HepG2 (cell line): ENCODE measurements at regions not wholly inside any gene's neighbourhood (a gene's known extent, or its start where the extent isn't known, plus 50 kb on each side); places are given as distances from the start of the nearest gene placed in this dataset.

Source experiments
- ATAC-seq: fragments of 200-7000 bp; cut with Tn5 transposase; 3 replicates; pipeline ENCODE4 v1.9.1; 2020; ENCODE audit warnings: mild to moderate bottlenecking, moderate library complexity
- BruUV-seq: library from RNA; stranded (reverse); fragments of 400-500 nt; replicated peaks from 2 replicates; lab custom pipeline; 2021; lab: Mats Ljungman, UMichigan
- CTCF ChIA-PET: fragments of 300-600 bp; formaldehyde crosslinking; extraction: SDS; loops from one replicate; lab custom pipeline; 2021; ENCODE audit warnings: low total read pairs, inconsistent platforms, low intra/inter-chr PET ratio; lab: Yijun Ruan, JAX
- POLR2A ChIA-PET: fragments of 350-600 bp; sonication (Branson Sonifier 250); formaldehyde crosslinking; loops from one replicate; lab custom pipeline; 2020; ENCODE audit warnings: antibody characterized with exemption, inconsistent platforms; lab: Yijun Ruan, JAX
- DNase-seq: peaks from one replicate; pipeline ENCODE4 v3.0.0-alpha.2; 2015; ENCODE audit warnings: low spot score
- FAIRE-seq: peaks from 3 replicates; lab custom pipeline; 2011; peaks lifted over from hg19 to GRCh38; lab: Jason Lieb, UNC
- H2AFZ ChIP-seq: one replicate; pipeline ENCODE4 v1.6.1; 2011; ENCODE audit warnings: low read length, inconsistent platforms
- H3K27ac ChIP-seq: fragments of 300-600 bp; 3 replicates; pipeline ENCODE4 v1.8.0; 2011; ENCODE audit warnings: mixed run types, mild to moderate bottlenecking, mixed read lengths, low read length, inconsistent platforms; ENCODE audit not compliant: insufficient read depth; ENCODE audit errors: extremely low read length
- H3K27me3 ChIP-seq, 2 experiments: fragments of 200-600 bp in 1 of 2; 2 replicates in 1 of 2; 3 replicates in 1 of 2; pipeline versions ENCODE4 v1.6.0 to v1.8.0; 2011; ENCODE audit warnings: low read length in 2 of 2, mild to moderate bottlenecking in 2 of 2, moderate library complexity in 2 of 2, inconsistent platforms in 1 of 2; ENCODE audit not compliant: insufficient read depth in 2 of 2, control insufficient read depth in 1 of 2
- H3K36me3 ChIP-seq, 2 experiments: fragments of 200-600 bp in 1 of 2; replicated peaks in 1 of 2; 2 replicates in 1 of 2; 3 replicates in 1 of 2; pipeline versions ENCODE4 v1.5.1 to v1.8.0; 2011; ENCODE audit warnings: low read length in 2 of 2, inconsistent platforms in 1 of 2; ENCODE audit not compliant: insufficient read depth in 2 of 2, control insufficient read depth in 1 of 2
- H3K4me1 ChIP-seq: 2 replicates; pipeline ENCODE4 v1.5.1; 2012; ENCODE audit warnings: low read length, inconsistent platforms; ENCODE audit not compliant: insufficient read depth
- H3K4me2 ChIP-seq: 2 replicates; pipeline ENCODE4 v1.6.0; 2011; ENCODE audit warnings: low read depth, low read length, inconsistent platforms
- H3K4me3 ChIP-seq, 3 experiments: fragments of 200-600 bp in 1 of 3; sonication (generic), shearing (Covaris generic) in 1 of 3; replicated peaks in 1 of 3; 2 replicates each; pipeline ENCODE4 v1.5.1; 2011 to 2016; ENCODE audit warnings: low read length in 3 of 3, inconsistent platforms in 2 of 3, low read depth in 2 of 3, mild to moderate bottlenecking in 2 of 3, control low read depth in 1 of 3, mixed read lengths in 1 of 3; ENCODE audit not compliant: insufficient read depth in 1 of 3
- H3K79me2 ChIP-seq: one replicate; pipeline ENCODE4 v1.6.1; 2011; ENCODE audit warnings: low read length, inconsistent platforms; ENCODE audit not compliant: insufficient read depth
- H3K9ac ChIP-seq: 2 replicates; pipeline ENCODE4 v1.6.0; 2011; ENCODE audit warnings: mild to moderate bottlenecking, low read depth, low read length, inconsistent platforms; ENCODE audit not compliant: insufficient read depth
- H3K9me3 ChIP-seq: 2 replicates; pipeline ENCODE4 v1.5.1; 2012; ENCODE audit warnings: mild to moderate bottlenecking, low read length
- H4K20me1 ChIP-seq: 2 replicates; pipeline ENCODE4 v1.6.0; 2011; ENCODE audit warnings: inconsistent platforms, mild to moderate bottlenecking, low read length, moderate library complexity; ENCODE audit not compliant: insufficient read depth
- CENPX ChIP-seq: sonication (generic); formaldehyde crosslinking; IDR thresholded peaks from 2 replicates; pipeline ENCODE4 v1.9.0; 2021; ENCODE audit warnings: mild to moderate bottlenecking, missing genetic modification reagents, moderate library complexity
- GTF3A ChIP-seq: sonication (generic); formaldehyde crosslinking; conservative IDR thresholded peaks from 2 replicates; pipeline ENCODE4 v1.4.0; 2020; ENCODE audit warnings: mild to moderate bottlenecking, missing genetic modification reagents
- MTA3 ChIP-seq: sonication (generic); formaldehyde crosslinking; IDR thresholded peaks from 2 replicates; pipeline ENCODE4 v1.4.0; 2020; ENCODE audit warnings: missing genetic modification reagents
- SIN3A ChIP-seq: IDR thresholded peaks from 2 replicates; pipeline ENCODE4 v1.6.1; 2011; ENCODE audit warnings: low read depth, mild to moderate bottlenecking, control low read depth, low read length, borderline replicate concordance
- WGBS: methylation state at CpG from one replicate; pipeline ENCODE4 v1.1.6; 2017; ENCODE audit warnings: low lambda C conversion rate; 5-methylcytosine and 5-hydroxymethylcytosine counted together
- in situ Hi-C: cut with HindIII; loops from 2 replicates; pipeline ENCODE4 v1.10.0; 2017; ENCODE audit warnings: low pct_unique_long_range_greater_than_20kb; ENCODE audit not compliant: extremely low pct_ligation_motif_present
- intact Hi-C: fragments of 100-400 bp; cut with micrococcal nuclease; formaldehyde crosslinking; loops from one replicate; pipeline ENCODE4 v1.10.0; 2022; ENCODE audit not compliant: unreplicated experiment
- TF ChIP-seq, protein P1 (sequence below): sonication (generic); formaldehyde crosslinking; IDR thresholded peaks from 2 replicates; pipeline ENCODE4 v1.4.0; 2020; ENCODE audit warnings: low read depth, mild to moderate bottlenecking, missing genetic modification reagents
- TF ChIP-seq, protein P2 (sequence below): sonication (generic); formaldehyde crosslinking; IDR thresholded peaks from 2 replicates; pipeline ENCODE4 v1.4.0; 2020; ENCODE audit warnings: mild to moderate bottlenecking, missing genetic modification reagents, borderline replicate concordance

DNA sequence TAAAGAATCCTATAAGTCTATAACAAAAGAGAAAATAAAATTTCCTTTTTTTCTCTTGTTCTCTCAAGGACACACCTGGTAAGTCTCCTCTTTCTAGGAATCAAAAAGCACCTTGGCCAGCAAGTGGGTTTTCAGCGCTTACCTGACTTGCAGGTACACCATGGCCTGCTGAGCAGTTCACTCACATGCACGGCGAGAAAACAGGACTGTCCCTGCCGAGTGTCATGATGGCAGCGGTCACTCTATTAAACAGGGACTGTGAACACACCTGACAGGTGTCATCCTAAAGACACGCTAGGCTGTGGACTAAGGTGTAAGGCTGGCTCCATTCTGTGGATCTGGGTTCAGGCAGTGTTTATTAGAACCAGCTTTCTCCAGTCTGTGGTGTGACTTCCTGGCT lies 170.2 kb downstream of the TEX29 start:
- Histone ChIP-seq H3K27me3 (peaks cover 0 to 33% of the 10 kb centered on the region in 2 experiments; a peak in 4 of 5 replicates), H3K79me2 (no peaks in the 10 kb centered on the region), H3K9me3 (peaks cover 6% of the 10 kb centered on the region), H3K36me3 (no peaks in the 10 kb centered on the region), H3K4me2 (no peak overlapping the region), H2AFZ (no peak overlapping the region), H3K4me3 (no peak overlapping the region), H4K20me1 (no peaks in the 10 kb centered on the region), H3K4me1 (no peaks in the 10 kb centered on the region), H3K27ac (no peak overlapping the region), H3K9ac (no peak overlapping the region)
- ChIA-PET CTCF (no interaction called here), POLR2A (no interaction called here)
- WGBS: 52% methylated on average over 6 of the region's 6 CpGs
- intact Hi-C loops: no loop called here
- ATAC-seq (no peak), FAIRE-seq (no peak), DNase-seq (no peak)
- no TSS peak for BruUV-seq
- in situ Hi-C loops: no loop called here
- TF ChIP-seq, protein P1, sequence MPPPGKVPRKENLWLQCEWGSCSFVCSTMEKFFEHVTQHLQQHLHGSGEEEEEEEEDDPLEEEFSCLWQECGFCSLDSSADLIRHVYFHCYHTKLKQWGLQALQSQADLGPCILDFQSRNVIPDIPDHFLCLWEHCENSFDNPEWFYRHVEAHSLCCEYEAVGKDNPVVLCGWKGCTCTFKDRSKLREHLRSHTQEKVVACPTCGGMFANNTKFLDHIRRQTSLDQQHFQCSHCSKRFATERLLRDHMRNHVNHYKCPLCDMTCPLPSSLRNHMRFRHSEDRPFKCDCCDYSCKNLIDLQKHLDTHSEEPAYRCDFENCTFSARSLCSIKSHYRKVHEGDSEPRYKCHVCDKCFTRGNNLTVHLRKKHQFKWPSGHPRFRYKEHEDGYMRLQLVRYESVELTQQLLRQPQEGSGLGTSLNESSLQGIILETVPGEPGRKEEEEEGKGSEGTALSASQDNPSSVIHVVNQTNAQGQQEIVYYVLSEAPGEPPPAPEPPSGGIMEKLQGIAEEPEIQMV: no peak
- TF ChIP-seq CENPX (CRISPR knock-in tag): no peak
- TF ChIP-seq SIN3A: no peak
- TF ChIP-seq MTA3 (CRISPR knock-in tag): no peak
- no peak for TF ChIP-seq GTF3A (CRISPR knock-in tag)
- TF ChIP-seq, protein P2, sequence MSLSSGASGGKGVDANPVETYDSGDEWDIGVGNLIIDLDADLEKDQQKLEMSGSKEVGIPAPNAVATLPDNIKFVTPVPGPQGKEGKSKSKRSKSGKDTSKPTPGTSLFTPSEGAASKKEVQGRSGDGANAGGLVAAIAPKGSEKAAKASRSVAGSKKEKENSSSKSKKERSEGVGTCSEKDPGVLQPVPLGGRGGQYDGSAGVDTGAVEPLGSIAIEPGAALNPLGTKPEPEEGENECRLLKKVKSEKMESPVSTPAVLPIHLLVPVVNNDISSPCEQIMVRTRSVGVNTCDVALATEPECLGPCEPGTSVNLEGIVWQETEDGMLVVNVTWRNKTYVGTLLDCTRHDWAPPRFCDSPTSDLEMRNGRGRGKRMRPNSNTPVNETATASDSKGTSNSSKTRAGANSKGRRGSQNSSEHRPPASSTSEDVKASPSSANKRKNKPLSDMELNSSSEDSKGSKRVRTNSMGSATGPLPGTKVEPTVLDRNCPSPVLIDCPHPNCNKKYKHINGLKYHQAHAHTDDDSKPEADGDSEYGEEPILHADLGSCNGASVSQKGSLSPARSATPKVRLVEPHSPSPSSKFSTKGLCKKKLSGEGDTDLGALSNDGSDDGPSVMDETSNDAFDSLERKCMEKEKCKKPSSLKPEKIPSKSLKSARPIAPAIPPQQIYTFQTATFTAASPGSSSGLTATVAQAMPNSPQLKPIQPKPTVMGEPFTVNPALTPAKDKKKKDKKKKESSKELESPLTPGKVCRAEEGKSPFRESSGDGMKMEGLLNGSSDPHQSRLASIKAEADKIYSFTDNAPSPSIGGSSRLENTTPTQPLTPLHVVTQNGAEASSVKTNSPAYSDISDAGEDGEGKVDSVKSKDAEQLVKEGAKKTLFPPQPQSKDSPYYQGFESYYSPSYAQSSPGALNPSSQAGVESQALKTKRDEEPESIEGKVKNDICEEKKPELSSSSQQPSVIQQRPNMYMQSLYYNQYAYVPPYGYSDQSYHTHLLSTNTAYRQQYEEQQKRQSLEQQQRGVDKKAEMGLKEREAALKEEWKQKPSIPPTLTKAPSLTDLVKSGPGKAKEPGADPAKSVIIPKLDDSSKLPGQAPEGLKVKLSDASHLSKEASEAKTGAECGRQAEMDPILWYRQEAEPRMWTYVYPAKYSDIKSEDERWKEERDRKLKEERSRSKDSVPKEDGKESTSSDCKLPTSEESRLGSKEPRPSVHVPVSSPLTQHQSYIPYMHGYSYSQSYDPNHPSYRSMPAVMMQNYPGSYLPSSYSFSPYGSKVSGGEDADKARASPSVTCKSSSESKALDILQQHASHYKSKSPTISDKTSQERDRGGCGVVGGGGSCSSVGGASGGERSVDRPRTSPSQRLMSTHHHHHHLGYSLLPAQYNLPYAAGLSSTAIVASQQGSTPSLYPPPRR (CRISPR knock-in tag): no peak
